WTC11 (cell line): ENCODE measurements at regions not wholly inside any gene's neighbourhood (a gene's known extent, or its start where the extent isn't known, plus 50 kb on each side); places are given as distances from the start of the nearest gene placed in this dataset.

Experiments used
- AFF4 ChIP-seq: sonication (generic); formaldehyde crosslinking; IDR thresholded peaks from 2 replicates; pipeline ENCODE4 v1.8.1; 2023; ENCODE audit warnings: mild to moderate bottlenecking, missing genetic modification reagents, borderline replicate concordance
- CREB1 ChIP-seq: sonication (generic); formaldehyde crosslinking; IDR thresholded peaks from 2 replicates; pipeline ENCODE4 v1.8.0; 2023; ENCODE audit warnings: mild to moderate bottlenecking, missing genetic modification reagents
- CTCF ChIP-seq: fragments of 200-600 bp; IDR thresholded peaks from 2 replicates; pipeline ENCODE4 v1.8.0; 2022; ENCODE audit warnings: antibody characterized with exemption
- FOXK1 ChIP-seq: sonication (generic); formaldehyde crosslinking; IDR thresholded peaks from 2 replicates; pipeline ENCODE4 v1.8.0; 2022; ENCODE audit warnings: mild to moderate bottlenecking, moderate library complexity, missing genetic modification reagents
- IRF1 ChIP-seq: sonication (generic); formaldehyde crosslinking; IDR thresholded peaks from 2 replicates; pipeline ENCODE4 v1.8.0; 2023; ENCODE audit warnings: missing genetic modification reagents
- NFYB ChIP-seq: sonication (generic); formaldehyde crosslinking; conservative IDR thresholded peaks from 2 replicates; pipeline ENCODE4 v1.8.0; 2022; ENCODE audit warnings: low read depth, missing genetic modification reagents
- SP1 ChIP-seq: sonication (generic); formaldehyde crosslinking; conservative IDR thresholded peaks from 2 replicates; pipeline ENCODE4 v1.8.1; 2022; ENCODE audit warnings: missing genetic modification reagents
- TCF7 ChIP-seq: sonication (generic); formaldehyde crosslinking; IDR thresholded peaks from 2 replicates; pipeline ENCODE4 v1.8.0; 2022; ENCODE audit warnings: mild to moderate bottlenecking, low read depth, missing genetic modification reagents, moderate library complexity
- TEAD1 ChIP-seq: sonication (generic); formaldehyde crosslinking; IDR thresholded peaks from 2 replicates; pipeline ENCODE4 v1.8.0; 2022; ENCODE audit warnings: mild to moderate bottlenecking, missing genetic modification reagents
- ZNF416 ChIP-seq: fragments of 250-450 bp; sonication (Bioruptor Pico); IDR thresholded peaks from 2 replicates; pipeline ENCODE4 v1.9.0; 2021; ENCODE audit warnings: mild to moderate bottlenecking, inconsistent platforms
- TF ChIP-seq, protein P1 (sequence below): sonication (generic); formaldehyde crosslinking; conservative IDR thresholded peaks from 2 replicates; pipeline ENCODE4 v1.8.1; 2022; ENCODE audit warnings: mild to moderate bottlenecking, missing genetic modification reagents
- TF ChIP-seq, protein P2 (sequence below): fragments of 250-450 bp; sonication (Bioruptor Pico); IDR thresholded peaks from 2 replicates; pipeline ENCODE4 v1.8.0; 2021; ENCODE audit warnings: mild to moderate bottlenecking

GRCh38 chr12:86788661-86789060, 532.5 kb upstream of the MGAT4C start:
- TF ChIP-seq CTCF (no peak), TCF7 (CRISPR knock-in tag) (no peak), TEAD1 (CRISPR knock-in tag) (no peak), FOXK1 (CRISPR knock-in tag) (no peak), ZNF416 (CRISPR knock-in tag) (no peak), CREB1 (no peak), AFF4 (CRISPR knock-in tag) (no peak), SP1 (no peak), NFYB (CRISPR knock-in tag) (no peak), IRF1 (no peak)
- TF ChIP-seq, protein P1, sequence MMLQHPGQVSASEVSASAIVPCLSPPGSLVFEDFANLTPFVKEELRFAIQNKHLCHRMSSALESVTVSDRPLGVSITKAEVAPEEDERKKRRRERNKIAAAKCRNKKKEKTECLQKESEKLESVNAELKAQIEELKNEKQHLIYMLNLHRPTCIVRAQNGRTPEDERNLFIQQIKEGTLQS (CRISPR knock-in tag): no peak
- TF ChIP-seq, protein P2, sequence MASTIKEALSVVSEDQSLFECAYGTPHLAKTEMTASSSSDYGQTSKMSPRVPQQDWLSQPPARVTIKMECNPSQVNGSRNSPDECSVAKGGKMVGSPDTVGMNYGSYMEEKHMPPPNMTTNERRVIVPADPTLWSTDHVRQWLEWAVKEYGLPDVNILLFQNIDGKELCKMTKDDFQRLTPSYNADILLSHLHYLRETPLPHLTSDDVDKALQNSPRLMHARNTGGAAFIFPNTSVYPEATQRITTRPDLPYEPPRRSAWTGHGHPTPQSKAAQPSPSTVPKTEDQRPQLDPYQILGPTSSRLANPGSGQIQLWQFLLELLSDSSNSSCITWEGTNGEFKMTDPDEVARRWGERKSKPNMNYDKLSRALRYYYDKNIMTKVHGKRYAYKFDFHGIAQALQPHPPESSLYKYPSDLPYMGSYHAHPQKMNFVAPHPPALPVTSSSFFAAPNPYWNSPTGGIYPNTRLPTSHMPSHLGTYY (CRISPR knock-in tag): no peak
